Fibroblast of the aortic adventitia (primary cell): ENCODE measurements at regions not wholly inside any gene's neighbourhood (a gene's known extent, or its start where the extent isn't known, plus 50 kb on each side); places are given as distances from the start of the nearest gene placed in this dataset.

Experiments used
- DNase-seq: peaks from one replicate; pipeline ENCODE4 v3.0.0-alpha.2; 2010; ENCODE audit warnings: low read depth
- H3K4me3 ChIP-seq: 2 replicates; pipeline ENCODE4 v1.5.1; 2011; ENCODE audit warnings: low read depth, mild to moderate bottlenecking, control low read depth, low read length, moderate library complexity
- TF ChIP-seq, protein P1 (sequence below): IDR thresholded peaks from 2 replicates; pipeline ENCODE4 v1.5.1; 2011; ENCODE audit warnings: mild to moderate bottlenecking, low read length, control low read depth, inconsistent platforms; ENCODE audit not compliant: insufficient read depth

DNA sequence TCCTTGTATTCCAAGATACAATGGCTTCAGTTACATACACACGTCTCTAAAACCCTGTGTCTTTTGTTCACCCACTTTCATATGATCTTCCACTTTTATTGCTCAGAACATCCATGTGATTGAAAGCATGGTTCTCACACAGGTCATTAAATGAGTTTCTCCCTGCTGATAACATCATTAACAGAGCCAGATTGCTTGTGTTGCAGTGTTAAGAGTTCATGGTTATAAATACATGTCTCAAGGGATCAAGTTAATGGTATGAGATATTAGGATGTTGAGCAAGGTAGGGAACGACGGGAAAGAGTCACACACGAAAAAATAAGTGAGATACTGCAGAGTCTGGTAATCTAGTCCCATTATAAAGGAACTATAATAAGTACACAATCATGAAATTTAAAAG lies 861.5 kb downstream of the SORCS1 start:
- TF ChIP-seq, protein P1, sequence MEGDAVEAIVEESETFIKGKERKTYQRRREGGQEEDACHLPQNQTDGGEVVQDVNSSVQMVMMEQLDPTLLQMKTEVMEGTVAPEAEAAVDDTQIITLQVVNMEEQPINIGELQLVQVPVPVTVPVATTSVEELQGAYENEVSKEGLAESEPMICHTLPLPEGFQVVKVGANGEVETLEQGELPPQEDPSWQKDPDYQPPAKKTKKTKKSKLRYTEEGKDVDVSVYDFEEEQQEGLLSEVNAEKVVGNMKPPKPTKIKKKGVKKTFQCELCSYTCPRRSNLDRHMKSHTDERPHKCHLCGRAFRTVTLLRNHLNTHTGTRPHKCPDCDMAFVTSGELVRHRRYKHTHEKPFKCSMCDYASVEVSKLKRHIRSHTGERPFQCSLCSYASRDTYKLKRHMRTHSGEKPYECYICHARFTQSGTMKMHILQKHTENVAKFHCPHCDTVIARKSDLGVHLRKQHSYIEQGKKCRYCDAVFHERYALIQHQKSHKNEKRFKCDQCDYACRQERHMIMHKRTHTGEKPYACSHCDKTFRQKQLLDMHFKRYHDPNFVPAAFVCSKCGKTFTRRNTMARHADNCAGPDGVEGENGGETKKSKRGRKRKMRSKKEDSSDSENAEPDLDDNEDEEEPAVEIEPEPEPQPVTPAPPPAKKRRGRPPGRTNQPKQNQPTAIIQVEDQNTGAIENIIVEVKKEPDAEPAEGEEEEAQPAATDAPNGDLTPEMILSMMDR: no peak
- no peak for DNase-seq
- no peak overlapping the region for H3K4me3 ChIP-seq

DNA sequence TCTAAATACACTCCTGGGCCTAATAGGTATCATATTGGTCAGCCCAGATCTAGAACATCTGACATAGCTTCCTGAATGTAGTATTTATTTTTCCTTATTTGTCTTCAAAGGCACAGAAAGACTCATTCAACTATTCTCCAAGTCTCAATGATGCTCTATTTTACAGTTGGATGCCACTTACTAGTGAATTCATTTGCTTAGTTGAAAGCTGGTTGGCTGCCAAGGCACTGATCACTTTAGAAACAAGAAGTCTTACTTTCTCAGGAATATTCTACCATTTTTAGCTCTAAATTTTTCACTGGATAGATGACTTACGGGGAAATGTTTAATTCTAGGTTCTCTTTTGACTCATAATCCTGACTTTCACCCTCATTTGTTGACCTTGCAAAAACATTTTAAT lies 863.4 kb downstream of the SORCS1 start:
- H3K4me3 ChIP-seq: no peak overlapping the region
- TF ChIP-seq, protein P1: no peak
- DNase-seq: no peak

DNA sequence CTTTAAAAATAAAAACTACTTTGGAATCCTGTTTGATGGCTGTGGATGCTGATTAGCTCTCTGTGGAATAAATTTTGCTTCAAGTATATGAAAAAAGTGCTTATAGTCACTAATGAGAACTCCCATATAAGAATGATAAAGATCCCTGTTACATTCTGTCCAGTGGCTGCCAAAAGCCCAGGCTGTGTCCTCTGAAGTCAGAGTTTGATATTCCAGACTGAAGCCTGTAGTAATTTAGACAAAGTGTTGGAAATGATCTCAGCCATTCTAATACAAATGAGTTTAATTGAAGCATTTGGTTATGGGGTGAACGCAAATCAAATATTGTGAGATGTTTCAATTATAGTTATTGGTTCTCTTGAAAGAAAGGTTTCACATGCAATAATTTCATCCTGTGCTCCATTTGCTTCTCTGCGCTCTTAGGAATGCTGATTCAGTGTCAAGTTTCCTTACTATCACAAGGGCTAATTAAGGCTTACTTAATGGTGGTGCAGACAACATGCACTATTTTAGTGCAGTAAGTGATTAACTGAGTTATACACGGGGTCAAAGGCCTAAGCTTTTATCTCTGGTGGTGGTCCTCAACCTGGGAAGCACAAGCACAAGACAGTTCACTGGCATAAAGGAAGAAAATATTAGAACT lies 867.6 kb downstream of the SORCS1 start:
- no peak for DNase-seq
- no peak overlapping the region for H3K4me3 ChIP-seq
- TF ChIP-seq, protein P1: no peak

DNA sequence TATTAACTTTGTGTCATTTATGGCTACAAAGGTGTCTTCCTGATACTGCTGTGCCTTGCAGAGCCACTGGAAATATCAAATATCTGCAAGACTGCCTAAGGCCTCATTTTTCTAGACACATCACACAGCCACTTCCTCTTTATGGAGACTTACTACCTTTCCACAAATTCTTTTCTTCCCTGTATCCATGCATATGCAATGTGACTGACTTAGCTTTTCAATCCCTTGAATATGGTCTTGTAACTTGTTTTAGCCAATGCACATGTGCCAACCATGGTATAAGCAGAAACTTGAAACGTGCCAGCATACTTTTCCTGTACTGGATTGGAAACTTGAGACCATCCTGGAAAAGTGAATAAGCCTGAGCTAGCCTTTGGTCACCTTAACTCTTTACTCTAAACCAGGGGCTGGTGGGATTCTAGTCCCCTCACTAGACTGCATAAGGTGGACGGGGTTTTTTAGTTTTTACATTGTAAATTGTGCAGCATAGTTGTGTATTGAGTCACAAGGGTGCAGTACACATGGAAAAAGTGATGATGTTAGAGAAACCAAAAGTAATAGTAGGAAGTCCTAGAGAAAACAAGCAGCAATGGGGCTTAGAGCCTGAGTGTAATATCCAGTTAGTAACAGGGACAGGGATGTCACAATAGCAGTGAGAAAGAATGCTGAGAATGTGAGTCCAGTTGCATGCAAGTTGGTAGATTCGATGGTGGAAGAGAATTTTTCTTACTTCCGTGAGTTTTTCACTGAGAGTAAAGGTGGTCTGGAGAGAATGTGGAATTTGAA lies 879.5 kb downstream of the SORCS1 start:
- TF ChIP-seq, protein P1: no peak
- no peak for DNase-seq

DNA sequence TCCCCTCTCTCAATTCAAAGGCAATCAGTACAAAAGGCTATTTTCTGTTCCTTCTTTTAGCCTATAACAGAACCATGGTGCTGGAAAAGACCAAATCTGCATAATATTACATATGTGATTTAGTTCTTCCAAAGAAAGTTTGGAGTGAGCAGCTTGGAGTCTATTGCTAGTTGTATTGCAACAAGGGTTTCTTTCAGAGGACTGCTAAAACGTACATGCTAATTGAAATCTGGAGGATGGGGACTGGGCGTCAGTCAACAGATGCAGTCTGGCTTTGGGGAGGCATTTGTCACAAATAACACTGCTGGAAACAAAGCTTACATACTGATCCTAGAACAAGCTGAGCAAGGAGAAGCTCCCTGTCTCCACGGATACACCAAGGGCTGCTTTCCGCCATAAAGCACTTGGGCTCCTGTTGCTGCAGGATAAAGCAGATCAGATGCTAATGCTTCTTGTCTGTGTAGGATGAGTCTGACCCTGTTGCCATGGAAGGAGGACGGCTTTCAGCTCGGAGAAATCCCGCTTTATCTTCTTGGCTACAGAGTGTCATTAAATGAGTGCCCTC lies 883.5 kb downstream of the SORCS1 start:
- TF ChIP-seq, protein P1: no peak
- DNase-seq: no peak
- no peak overlapping the region for H3K4me3 ChIP-seq

More for the DNA sequence above, 879.5 kb downstream of the SORCS1 start:
- H3K4me3 ChIP-seq: no peak overlapping the region

DNA sequence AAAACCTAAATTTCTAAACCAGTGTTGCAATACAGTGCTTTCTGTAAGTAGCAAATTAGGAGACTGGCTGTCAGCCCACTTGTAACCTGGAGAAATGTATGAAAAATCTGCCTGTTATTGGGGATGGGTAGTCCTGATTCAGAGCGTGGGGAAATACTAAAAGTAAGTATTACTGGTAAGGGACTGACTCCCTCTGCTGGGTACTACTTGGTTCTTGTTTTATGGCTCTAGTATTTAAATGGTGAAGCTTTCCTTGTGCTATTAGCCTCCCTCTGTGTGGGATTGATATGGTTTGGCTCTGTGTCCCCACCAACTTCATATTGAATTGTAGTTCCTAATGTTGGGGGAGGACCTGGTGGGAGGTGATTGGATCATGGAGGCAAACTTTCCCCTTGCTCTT lies 886.1 kb downstream of the SORCS1 start:
- TF ChIP-seq, protein P1: no peak
- DNase-seq: no peak
- no peak overlapping the region for H3K4me3 ChIP-seq
